ENCODE measurements at regions not wholly inside any gene's neighbourhood (a gene's known extent, or its start where the extent isn't known, plus 50 kb on each side); places are given as distances from the start of the nearest gene placed in this dataset.
"Not testable (repeated sequence)": the region's sequence is repeated elsewhere in the genome, so short reads cannot be mapped to it uniquely, and the experiment has no call there.

- Histone ChIP-seq H3K4me3 (no peak overlapping the region), H3K27me3 (peaks cover 0 to 13% (median 0%) of the 10 kb centered on the region in 9 donors), H3K36me3 (no peaks in the 10 kb centered on the region), H3K9me3 (peaks cover 0 to 15% (median 6%) of the 10 kb centered on the region in 12 donors), H3K4me1 (peaks cover 0 to 16% (median 10%) of the 10 kb centered on the region in 12 donors), H3K27ac (no peak overlapping the region)
- ATAC-seq (no peak), DNase-seq (no peak)
- TF ChIP-seq POLR2A (IDR thresholded peaks at IDR 0.05) (no peak), CTCF (IDR thresholded peaks at IDR 0.05) (no peak)
- WGBS, 4 donors, result 83 to 89% (median 84%) methylated on average over 3 of the region's 3 CpGs
- intact Hi-C loops (cut with DNase I), result no loop called here
Observed at GRCh38 chr11:11207428-11207827, 145.6 kb downstream of the CSNK2A3 start.

GRCh38 chr11:11206484-11206883, 146.6 kb downstream of the CSNK2A3 start:
- Histone ChIP-seq H3K36me3 (no peaks in the 10 kb centered on the region), H3K4me1 (peaks cover 0 to 7% (median 5%) of the 10 kb centered on the region in 12 donors), H3K4me3 (no peak overlapping the region), H3K27me3 (peaks cover 0 to 14% (median 0%) of the 10 kb centered on the region in 9 donors), H3K27ac (no peak overlapping the region), H3K9me3 (peaks cover 0 to 17% (median 8%) of the 10 kb centered on the region in 12 donors)
- TF ChIP-seq POLR2A (IDR thresholded peaks at IDR 0.05) (no peak), CTCF (IDR thresholded peaks at IDR 0.05) (no peak)
- WGBS, 4 donors, result 84 to 88% (median 85%) methylated on average over 7 of the region's 7 CpGs
- ATAC-seq (no peak), DNase-seq (no peak)
- intact Hi-C loops (cut with DNase I), result no loop called here

GRCh38 chr11:11202885-11203284, 150.2 kb downstream of the CSNK2A3 start:
- Histone ChIP-seq H3K36me3 (no peaks in the 10 kb centered on the region), H3K9me3 (peaks cover 0 to 20% (median 8%) of the 10 kb centered on the region in 12 donors), H3K4me1 (no peaks in the 10 kb centered on the region), H3K27ac (no peak overlapping the region), H3K4me3 (no peak overlapping the region), H3K27me3 (peaks cover 0 to 14% (median 0%) of the 10 kb centered on the region in 9 donors)
- no peak for DNase-seq
- no peak for ATAC-seq
- WGBS, 4 donors, result 71 to 88% (median 79%) methylated on average over 2 of the region's 2 CpGs
- intact Hi-C loops (cut with DNase I), result no loop called here
- TF ChIP-seq CTCF (IDR thresholded peaks at IDR 0.05) (no peak), POLR2A (IDR thresholded peaks at IDR 0.05) (no peak)

GRCh38 chr11:11201302-11201701, 151.7 kb downstream of the CSNK2A3 start:
- peaks cover 0 to 12% (median 0%) of the 10 kb centered on the region in 9 donors for H3K27me3 ChIP-seq
- H3K9me3 ChIP-seq, result peaks cover 0 to 20% (median 8%) of the 10 kb centered on the region in 12 donors
- H3K27ac ChIP-seq; H3K36me3 ChIP-seq; intact Hi-C loops (cut with DNase I); DNase-seq; H3K4me1 ChIP-seq; ATAC-seq; H3K4me3 ChIP-seq: not testable (repeated sequence)
- WGBS, 4 donors, result 48 to 74% (median 65%) methylated on average over 4 of the region's 4 CpGs

- 82 to 85% (median 83%) methylated on average over 3 of the region's 3 CpGs for WGBS, 4 donors
- Histone ChIP-seq H3K36me3 (no peaks in the 10 kb centered on the region), H3K27ac (no peak overlapping the region), H3K9me3 (peaks cover 0 to 21% (median 5%) of the 10 kb centered on the region in 12 donors), H3K4me3 (no peak overlapping the region), H3K27me3 (no peaks in the 10 kb centered on the region), H3K4me1 (peaks cover 0 to 6% (median 0%) of the 10 kb centered on the region in 12 donors)
- ATAC-seq (no peak), DNase-seq (no peak)
- TF ChIP-seq CTCF (IDR thresholded peaks at IDR 0.05) (no peak), POLR2A (IDR thresholded peaks at IDR 0.05) (no peak)
- intact Hi-C loops (cut with DNase I), result no loop called here
Observed at GRCh38 chr11:11192541-11192940, 160.5 kb downstream of the CSNK2A3 start.
